Neural cell (in vitro differentiated cells): ENCODE measurements at regions not wholly inside any gene's neighbourhood (a gene's known extent, or its start where the extent isn't known, plus 50 kb on each side); places are given as distances from the start of the nearest gene placed in this dataset.

ENCODE experiments used
- CTCF ChIP-seq: fragments of 450-650 bp; IDR thresholded peaks from 2 replicates; pipeline ENCODE4 v1.5.1; 2014; ENCODE audit warnings: antibody characterized with exemption, mild to moderate bottlenecking, moderate library complexity; ENCODE audit not compliant: poor library complexity, severe bottlenecking
- EP300 ChIP-seq: fragments of 450-650 bp; conservative IDR thresholded peaks from 2 replicates; pipeline ENCODE4 v1.6.1; 2014; ENCODE audit warnings: antibody characterized with exemption, mild to moderate bottlenecking, moderate library complexity; ENCODE audit not compliant: poor library complexity, severe bottlenecking
- EZH2 ChIP-seq: fragments of 200-600, 300-800 bp; shearing (Covaris generic), sonication (generic); IDR thresholded peaks from 2 replicates; pipeline ENCODE4 v1.6.1; 2014; ENCODE audit warnings: antibody characterized with exemption, low read length, borderline replicate concordance, mild to moderate bottlenecking; ENCODE audit not compliant: insufficient read depth, poor library complexity, severe bottlenecking
- MXI1 ChIP-seq: fragments of 450-650 bp; conservative IDR thresholded peaks from 2 replicates; pipeline ENCODE4 v1.6.1; 2014; ENCODE audit warnings: antibody characterized with exemption, mild to moderate bottlenecking; ENCODE audit not compliant: poor library complexity, severe bottlenecking
- POLR2AphosphoS5 ChIP-seq: IDR thresholded peaks from 2 replicates; pipeline ENCODE4 v1.6.1; 2012
- RAD21 ChIP-seq: fragments of 450-650 bp; conservative IDR thresholded peaks from 2 replicates; pipeline ENCODE4 v1.6.1; 2014; ENCODE audit warnings: antibody characterized with exemption, mild to moderate bottlenecking, moderate library complexity
- REST ChIP-seq: IDR thresholded peaks from 2 replicates; pipeline ENCODE4 v1.6.1; 2012; ENCODE audit warnings: borderline replicate concordance
- SMC3 ChIP-seq: fragments of 450-650 bp; conservative IDR thresholded peaks from 2 replicates; pipeline ENCODE4 v1.6.1; 2014; ENCODE audit warnings: antibody characterized with exemption, mild to moderate bottlenecking, moderate library complexity; ENCODE audit not compliant: poor library complexity
- TAF1 ChIP-seq: IDR thresholded peaks from 2 replicates; pipeline ENCODE4 v1.6.1; 2012; ENCODE audit warnings: low read depth

GRCh38 chr7:13067036-13067435, 379.6 kb downstream of the ARL4A start:
- TF ChIP-seq CTCF (no peak), EZH2 (no peak), REST (no peak), POLR2AphosphoS5 (no peak), EP300 (no peak), TAF1 (no peak), MXI1 (no peak), RAD21 (no peak), SMC3 (no peak)
